ENCODE measurements at regions not wholly inside any gene's neighbourhood (a gene's known extent, or its start where the extent isn't known, plus 50 kb on each side); places are given as distances from the start of the nearest gene placed in this dataset.

DNA sequence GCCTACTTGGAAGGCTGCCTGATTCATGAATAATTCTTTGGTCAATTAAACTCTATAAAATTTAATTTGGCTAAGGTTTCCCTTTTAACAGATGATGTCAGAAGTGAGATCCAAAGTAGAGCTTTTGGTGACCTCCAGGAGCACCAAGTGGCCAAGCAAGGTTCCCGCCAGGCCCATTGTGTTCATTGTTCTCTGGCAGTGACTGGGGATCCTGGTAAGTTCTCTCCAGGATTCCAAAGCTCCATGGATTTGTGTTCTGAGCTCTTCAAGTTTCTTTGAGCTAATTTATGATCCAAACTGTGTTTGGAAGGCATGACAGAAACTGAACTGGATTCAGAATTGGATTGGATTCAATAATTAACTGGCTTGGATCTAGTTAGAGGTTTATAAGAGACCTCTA is 72.0 kb upstream of the ALDH1L1 start:
- Histone ChIP-seq H3K27ac (ENCODE audit: poor library complexity, severe bottlenecking) (no peak overlapping the region), H3K9me3 (ENCODE audit: severe bottlenecking) (no peaks in the 10 kb centered on the region), H3K4me3 (ENCODE audit: severe bottlenecking) (no peak overlapping the region), H3K27me3 (ENCODE audit: insufficient read depth, poor library complexity, severe bottlenecking) (no peaks in the 10 kb centered on the region), H3K4me1 (ENCODE audit: insufficient read depth, poor library complexity, severe bottlenecking) (no peaks in the 10 kb centered on the region), H3K36me3 (ENCODE audit: low read depth) (no peaks in the 10 kb centered on the region)
- DNase-seq (ENCODE audit: low spot score) (no peak), ATAC-seq (ENCODE audit: low read depth) (no peak)
- TF ChIP-seq, protein P1, sequence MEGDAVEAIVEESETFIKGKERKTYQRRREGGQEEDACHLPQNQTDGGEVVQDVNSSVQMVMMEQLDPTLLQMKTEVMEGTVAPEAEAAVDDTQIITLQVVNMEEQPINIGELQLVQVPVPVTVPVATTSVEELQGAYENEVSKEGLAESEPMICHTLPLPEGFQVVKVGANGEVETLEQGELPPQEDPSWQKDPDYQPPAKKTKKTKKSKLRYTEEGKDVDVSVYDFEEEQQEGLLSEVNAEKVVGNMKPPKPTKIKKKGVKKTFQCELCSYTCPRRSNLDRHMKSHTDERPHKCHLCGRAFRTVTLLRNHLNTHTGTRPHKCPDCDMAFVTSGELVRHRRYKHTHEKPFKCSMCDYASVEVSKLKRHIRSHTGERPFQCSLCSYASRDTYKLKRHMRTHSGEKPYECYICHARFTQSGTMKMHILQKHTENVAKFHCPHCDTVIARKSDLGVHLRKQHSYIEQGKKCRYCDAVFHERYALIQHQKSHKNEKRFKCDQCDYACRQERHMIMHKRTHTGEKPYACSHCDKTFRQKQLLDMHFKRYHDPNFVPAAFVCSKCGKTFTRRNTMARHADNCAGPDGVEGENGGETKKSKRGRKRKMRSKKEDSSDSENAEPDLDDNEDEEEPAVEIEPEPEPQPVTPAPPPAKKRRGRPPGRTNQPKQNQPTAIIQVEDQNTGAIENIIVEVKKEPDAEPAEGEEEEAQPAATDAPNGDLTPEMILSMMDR (IDR thresholded peaks at IDR 0.05; ENCODE audit: poor library complexity, severe bottlenecking) = no peak

DNA sequence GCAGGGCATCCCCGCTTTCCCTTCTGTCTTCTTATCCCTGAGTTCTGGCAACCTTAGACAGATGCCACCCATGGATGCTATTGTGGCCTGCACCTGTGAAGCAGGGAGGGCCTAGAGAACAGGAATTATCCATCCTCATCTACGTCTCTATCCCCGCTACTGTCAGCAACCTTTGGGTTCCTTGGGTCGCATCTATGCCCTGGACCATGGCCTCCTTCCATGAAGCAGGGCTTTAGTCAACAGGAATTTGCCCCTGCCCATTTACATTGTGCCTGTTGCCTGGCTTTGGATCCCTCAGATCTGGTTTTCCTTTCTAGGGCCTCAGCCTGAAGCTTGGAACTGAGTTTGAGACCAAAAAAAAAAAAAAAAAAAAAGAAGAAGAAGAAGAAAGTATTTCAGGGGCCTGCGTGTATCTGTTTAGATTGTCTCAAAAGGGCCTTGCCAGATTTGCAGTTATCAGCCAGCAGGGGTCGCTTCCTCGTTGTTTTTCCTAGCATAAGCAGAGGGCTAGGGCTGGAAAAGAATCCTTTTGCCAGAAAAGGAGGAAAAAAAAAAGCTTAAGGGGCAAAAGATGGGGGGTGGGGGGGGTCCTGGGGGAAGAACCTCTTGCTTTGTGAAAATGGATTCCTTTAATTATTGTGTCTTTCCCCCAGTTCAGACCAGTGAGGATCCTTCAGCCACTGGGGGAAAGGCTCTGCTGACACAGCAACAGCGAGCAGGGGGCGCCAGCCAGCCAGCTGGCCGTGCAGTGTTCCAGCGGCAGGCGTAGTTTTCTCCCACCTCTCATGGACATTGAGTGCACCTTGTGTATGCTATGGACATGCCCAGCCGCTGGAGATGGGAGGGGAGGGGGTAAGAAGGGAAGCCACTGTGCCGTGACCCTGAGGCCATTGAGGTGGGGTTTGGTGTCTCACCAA is 65.7 kb upstream of the ALDH1L1 start:
- Histone ChIP-seq H3K4me3 (ENCODE audit: severe bottlenecking) (no peak overlapping the region), H3K36me3 (ENCODE audit: low read depth) (no peaks in the 10 kb centered on the region), H3K9me3 (ENCODE audit: severe bottlenecking) (no peaks in the 10 kb centered on the region), H3K27ac (ENCODE audit: poor library complexity, severe bottlenecking) (no peak overlapping the region), H3K4me1 (ENCODE audit: insufficient read depth, poor library complexity, severe bottlenecking) (no peaks in the 10 kb centered on the region), H3K27me3 (ENCODE audit: insufficient read depth, poor library complexity, severe bottlenecking) (no peaks in the 10 kb centered on the region)
- DNase-seq (ENCODE audit: low spot score) = no peak
- TF ChIP-seq, protein P1 (IDR thresholded peaks at IDR 0.05; ENCODE audit: poor library complexity, severe bottlenecking) = peak; percentile 55
- ATAC-seq (ENCODE audit: low read depth) = no peak

Measured in RWPE2 (cell line).